Stimulated activated CD8-positive, alpha-beta memory T cell treated with anti-CD3 and anti-CD28 coated beads, Interleukin-4, amount 100 ng/mL, for 24 hours (primary cell): ENCODE measurements at regions not wholly inside any gene's neighbourhood (a gene's known extent, or its start where the extent isn't known, plus 50 kb on each side); places are given as distances from the start of the nearest gene placed in this dataset.
"Not testable (repeated sequence)": the region's sequence is repeated elsewhere in the genome, so short reads cannot be mapped to it uniquely, and the experiment has no call there.

Experiments
- DNase-seq: peaks from one replicate; pipeline ENCODE4 v3.0.0-alpha.2; 2020; ENCODE audit warnings: low read depth

DNA sequence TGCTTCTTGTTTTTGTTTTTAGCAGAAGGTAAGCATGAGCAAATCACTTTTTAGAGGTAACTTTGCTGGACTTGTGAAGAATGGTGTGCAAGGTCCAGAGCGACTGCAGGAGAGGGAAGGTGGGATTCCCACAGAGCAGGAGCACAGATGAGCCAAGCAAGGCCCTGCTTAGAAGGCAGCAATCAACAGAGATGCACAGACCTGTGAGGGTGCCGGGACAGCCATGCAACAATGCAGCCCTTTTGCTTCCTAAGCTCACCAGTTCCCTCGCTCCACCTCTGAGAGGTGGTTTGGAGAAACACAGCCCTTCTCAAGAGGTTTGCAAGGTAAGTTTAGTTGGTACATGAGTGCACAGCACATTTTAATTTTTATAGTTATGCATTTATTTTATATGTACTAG lies 85.1 kb upstream of the FBXO28 start:
- DNase-seq: not testable (repeated sequence)

DNA sequence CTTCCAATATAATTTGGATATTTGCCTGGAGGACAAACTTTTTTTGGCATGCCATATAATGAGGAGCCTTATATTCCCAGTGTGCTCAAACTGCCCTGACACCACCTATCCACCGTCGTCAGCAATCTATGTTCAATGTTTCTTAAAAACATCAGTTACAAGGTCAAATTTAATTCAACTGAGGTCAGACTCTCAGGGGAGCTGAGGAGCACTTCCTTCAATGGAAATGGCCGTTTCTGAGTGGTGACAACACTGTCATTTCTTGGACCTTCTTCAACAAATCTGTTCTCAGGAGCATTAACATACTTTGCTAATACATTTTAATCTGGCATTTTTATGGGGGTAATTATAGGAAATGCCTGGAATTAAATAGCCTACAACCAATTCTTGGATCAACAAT lies 90.8 kb upstream of the FBXO28 start:
- not testable (repeated sequence) for DNase-seq

DNA sequence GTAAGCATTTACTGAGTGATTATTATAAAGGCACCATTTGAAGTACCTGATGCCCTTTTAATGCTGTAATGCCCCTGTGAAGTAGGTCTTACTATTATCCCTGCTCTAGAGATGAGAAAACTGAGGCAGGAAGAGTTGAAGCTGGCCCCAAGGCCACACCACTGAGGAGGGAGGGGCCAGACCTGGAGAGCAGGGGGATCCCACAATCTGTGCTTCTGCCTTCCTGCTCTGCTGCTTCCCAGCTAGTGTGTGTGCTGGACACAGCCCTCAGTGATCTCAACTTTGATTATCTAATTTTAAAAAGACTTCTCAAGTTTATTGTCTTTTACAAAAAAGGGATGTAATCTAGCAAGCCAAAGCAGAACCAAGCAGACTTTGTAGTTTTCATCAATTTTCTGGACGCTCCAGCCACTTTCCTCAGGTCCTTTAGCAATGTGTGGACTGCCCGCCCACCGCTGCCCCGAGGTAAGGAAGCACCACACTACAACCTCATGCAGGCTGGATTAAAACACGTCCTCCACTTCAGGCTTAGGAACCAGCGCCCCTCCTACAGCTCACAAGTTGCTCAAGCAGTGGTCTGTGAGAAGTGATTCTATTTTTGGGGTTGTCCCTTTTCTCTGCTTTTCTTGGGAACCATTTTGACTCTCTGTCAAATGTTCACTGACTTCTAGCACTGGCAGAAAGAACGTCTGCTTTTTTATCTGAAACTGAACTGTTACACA lies 91.5 kb upstream of the FBXO28 start:
- DNase-seq: not testable (repeated sequence)

GRCh38 chr1:224019866-224020265 lies 94.0 kb upstream of the FBXO28 start:
- DNase-seq: not testable (repeated sequence)

- not testable (repeated sequence) for DNase-seq
Measured at GRCh38 chr1:224015782-224016181, 98.1 kb upstream of the FBXO28 start.

GRCh38 chr1:224014330-224014649 lies 99.6 kb upstream of the FBXO28 start:
- DNase-seq: no peak

DNA sequence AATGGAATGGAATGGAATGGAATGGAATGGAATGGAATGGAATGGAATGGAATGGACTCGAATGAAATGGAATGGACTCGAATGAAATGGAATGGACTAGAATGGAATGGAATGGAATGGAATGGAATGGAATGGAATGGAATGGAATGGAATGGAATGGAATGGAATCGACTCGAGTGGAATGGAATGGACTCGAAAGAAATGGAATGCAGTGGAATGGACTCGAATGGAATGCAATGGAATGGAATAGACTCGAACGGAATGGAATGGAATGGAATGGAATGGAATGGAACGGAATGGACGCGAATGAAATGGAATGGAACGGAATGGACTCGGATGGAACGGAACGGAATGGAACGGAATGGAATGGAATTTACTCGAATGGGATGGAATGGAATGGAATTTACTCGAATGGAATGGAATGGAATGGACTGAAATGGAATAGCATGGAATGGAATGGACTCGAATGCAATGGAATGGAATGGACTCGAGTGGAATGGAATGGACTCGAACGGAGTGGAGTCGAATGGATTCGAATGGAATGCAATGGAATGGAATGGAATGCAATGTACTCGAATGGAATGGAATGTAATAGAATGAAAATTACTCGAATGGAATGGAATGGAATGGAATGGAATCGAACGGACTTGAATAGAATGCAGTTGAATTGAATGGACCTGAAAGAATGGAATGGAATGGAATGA lies 100.1 kb upstream of the FBXO28 start:
- DNase-seq: not testable (repeated sequence)

DNA sequence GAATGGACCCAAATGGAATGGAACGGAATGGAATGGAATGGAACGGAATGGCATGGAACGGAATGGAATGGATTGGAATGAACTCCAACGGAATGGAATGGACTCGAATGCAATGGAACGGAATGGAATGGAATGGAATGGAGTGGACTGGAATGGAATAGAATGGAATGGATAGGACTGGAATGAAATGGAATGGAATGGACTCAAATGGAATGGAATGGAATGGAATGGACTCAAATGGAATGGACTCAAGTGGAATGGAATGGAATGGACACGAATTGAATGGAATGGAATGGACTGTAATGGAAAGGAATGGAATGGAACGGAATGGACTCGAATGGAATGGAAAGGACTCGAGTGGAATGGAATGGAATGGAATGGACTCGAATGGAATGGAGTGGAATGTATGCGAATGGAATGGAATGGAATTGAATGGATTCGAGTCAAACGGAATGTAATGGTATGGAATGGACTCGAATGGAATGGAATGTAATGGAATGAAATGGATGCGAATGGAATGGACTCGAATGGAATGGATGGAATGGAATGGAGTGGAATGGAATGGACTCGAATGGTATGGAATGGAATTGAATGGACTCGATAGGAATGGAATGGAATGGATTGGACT lies 101.0 kb upstream of the FBXO28 start:
- not testable (repeated sequence) for DNase-seq

DNA sequence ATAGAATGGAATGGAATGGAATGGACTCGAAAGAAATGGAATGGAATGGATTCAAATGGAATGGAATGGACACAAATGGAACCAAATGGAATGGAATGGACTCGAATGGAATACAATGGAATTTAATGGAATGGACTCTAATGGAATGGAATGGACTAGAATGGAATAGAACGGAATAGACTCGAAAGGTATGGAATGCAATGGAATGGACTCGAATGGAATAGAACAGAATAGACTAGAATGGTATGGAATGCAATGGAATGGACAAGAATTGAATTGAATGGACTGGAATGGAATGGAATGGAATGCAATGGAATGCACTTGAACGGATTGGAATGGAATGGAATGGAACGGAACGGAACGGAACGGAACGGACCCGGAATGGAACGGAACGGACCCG lies 101.7 kb upstream of the FBXO28 start:
- DNase-seq: not testable (repeated sequence)

- not testable (repeated sequence) for DNase-seq
Measured at GRCh38 chr1:224011751-224012150, 102.2 kb upstream of the FBXO28 start.

DNA sequence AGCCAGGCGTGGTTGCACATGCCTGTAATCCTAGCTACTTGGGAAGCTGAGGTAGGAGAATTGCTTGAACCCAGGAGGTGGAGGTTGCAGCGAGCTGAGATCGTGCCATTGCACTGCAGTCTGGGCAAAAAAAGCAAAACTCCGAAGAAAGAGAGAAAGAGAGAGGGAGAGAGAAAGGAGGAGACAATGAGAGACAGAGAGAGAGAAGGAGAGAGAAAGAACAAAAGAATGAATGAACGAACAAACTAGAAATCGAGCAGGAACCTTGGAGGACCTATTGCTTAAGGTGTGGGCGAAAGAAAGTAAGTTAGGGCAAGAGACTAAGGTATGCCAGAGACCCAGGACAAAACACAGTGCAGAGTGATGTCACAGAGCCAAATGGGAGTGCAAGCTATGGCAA lies 102.8 kb upstream of the FBXO28 start:
- not testable (repeated sequence) for DNase-seq

DNA sequence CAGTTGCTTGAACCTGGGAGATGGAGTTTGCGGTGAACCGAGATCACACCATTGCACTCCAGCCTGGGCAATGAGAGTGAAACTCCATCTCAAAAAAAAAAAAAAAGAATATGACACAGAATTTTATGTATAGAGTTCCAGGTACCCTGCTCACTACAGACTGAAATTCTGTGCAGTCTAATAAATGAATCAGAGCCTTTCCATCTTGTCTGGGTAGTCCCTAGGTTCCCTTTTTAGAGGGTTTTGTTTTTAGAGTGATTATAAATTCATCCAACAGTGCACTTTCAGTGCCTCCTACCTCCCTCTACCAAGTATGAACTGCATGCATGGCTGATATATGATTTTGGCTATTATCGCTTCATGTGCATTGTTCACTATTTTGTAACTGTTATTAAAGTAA lies 107.9 kb upstream of the FBXO28 start:
- DNase-seq: not testable (repeated sequence)

- DNase-seq: peak; percentile 23
Measured at GRCh38 chr1:224004552-224005315, 109.2 kb upstream of the FBXO28 start.

GRCh38 chr1:224003896-224004295 lies 110.0 kb upstream of the FBXO28 start:
- DNase-seq: not testable (repeated sequence)

GRCh38 chr1:224001757-224002156 lies 112.2 kb upstream of the FBXO28 start:
- not testable (repeated sequence) for DNase-seq

GRCh38 chr1:223999761-224000160 lies 114.2 kb upstream of the FBXO28 start:
- DNase-seq: not testable (repeated sequence)

- not testable (repeated sequence) for DNase-seq
Measured at GRCh38 chr1:223998676-223999455, 115.0 kb upstream of the FBXO28 start.

DNA sequence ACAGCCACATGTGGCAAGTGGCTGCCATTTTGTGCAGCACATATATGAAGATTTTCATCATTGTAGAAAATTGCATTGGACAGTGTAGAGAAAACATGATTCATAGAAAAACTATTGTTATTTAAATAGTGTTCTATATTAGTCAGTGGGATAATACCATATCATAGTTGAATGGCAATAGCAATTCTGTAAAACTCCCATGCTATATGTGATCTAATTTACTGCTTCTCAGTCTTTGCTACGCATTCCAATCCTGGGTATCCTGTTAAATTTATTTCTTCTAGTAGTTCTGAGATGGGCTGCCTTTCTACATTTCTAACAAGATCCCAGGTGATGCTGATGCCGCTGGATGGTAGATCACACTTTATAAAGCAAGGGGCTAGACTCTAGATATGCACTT lies 117.5 kb upstream of the FBXO28 start:
- DNase-seq: not testable (repeated sequence)

DNA sequence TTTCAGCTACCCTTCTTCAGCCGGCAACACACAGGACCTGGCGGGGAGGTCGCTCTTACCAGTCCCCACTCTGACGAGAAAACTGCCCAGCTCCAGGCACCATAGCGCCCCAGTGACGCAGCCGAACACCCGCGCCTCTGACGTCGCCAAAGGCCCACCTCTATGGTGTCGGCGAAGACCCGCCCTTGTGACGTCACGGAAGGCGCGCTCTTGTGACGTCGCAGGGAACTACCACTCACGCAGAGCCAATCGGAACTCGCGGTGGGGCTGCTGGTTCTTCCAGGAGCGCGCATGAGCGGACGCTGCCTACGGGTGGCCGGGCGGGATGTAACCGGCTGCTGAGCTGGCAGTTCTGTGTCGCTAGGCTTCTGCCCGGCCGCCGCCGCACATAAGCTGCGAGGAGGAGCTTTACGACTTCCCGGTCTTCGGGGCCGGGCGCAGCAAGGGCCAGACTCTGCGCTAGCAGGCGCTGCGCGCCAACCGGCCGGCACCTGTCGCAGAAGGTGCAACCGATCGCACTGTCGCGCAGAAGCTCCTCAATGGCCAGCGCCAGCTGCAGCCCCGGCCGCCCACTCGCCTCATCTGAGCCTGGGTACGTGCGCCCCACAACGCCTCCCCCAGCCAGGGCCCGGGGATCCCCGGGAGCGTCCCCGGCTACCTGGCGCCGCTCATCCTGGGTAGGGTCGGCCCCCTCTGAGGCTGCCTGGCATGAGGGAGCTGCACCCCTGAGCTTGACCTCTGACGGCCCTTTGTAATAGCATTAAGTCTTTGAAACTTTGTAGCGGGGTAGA lies 121.3 kb upstream of the FBXO28 start:
- DNase-seq: peak; percentile 100

DNA sequence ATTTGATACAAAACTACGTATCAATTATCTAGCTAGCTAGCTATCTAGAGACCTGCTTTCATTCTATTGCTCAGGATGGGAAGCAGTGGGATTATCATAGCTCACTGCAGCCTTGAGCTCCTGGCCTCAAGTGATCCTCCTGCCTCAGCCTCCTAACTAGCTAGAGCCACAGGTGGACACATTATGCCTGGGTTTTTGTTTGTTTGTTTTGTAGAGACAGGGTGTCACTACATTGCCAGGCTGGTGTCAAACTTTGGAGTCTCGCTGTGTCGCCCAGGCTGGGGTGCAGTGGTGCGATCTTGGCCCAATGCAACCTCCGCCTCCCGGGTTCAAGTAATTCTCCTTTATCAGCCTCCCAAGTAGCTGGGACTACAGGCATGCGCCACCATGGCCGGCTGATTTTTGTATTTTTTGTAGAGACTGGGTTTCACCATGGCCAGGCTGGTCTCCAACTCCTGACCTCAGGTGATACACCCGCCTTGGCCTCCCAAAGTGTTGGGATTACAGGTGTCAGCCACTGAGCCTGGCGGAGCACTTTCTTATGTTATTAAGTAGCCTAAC lies 122.5 kb upstream of the FBXO28 start:
- DNase-seq: not testable (repeated sequence)
